Ecto neural progenitor cell (in vitro differentiated cells): ENCODE measurements at regions not wholly inside any gene's neighbourhood (a gene's known extent, or its start where the extent isn't known, plus 50 kb on each side); places are given as distances from the start of the nearest gene placed in this dataset.

Experiments used
- DNase-seq: peaks from one replicate; pipeline ENCODE4 v3.0.0-alpha.2; 2018; ENCODE audit warnings: low spot score

GRCh38 chrX:10818651-10819050, 198.3 kb upstream of the MID1 start:
- DNase-seq = no peak

- no peak for DNase-seq
Observed at GRCh38 chrX:10819973-10820372, 199.6 kb upstream of the MID1 start.

DNA sequence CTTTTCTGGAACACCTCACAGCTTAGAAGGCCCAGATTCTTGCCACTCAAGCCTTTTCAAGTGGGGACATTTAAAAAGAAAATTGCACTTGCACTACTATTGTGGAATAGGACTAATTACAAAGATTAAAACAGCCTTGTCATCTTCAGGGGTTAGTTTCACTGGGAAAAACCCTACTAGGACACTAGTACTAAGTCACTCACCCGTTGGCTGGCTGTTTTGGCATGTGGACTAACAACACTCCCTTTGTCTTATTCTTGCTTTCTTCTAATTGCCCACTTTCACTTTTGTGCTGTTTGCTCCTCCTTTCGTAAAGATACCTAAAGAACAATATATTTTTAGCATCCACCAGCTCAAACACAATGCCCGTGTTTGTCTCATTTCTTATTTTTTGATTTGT, 200.9 kb upstream of the MID1 start:
- DNase-seq = no peak

GRCh38 chrX:10828036-10828435, 207.7 kb upstream of the MID1 start:
- no peak for DNase-seq

DNA sequence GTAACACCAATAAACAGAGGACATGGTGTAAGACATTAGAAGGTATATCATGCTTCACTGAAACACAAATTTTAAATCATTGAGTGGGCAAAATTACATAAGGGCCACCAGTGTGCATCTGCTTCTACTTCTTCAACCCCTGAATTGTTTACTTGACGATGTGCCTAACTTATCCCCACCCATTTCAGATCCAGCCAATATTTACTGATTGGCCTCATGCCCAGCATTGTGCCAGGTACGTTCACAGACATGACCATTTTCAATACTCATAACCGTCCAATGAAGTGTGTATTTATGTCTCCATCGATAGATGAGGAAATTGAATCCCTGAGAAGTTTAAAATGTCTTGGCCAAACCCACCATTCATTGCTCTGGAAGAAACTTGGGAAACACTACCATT, 208.3 kb upstream of the MID1 start:
- DNase-seq = no peak

DNA sequence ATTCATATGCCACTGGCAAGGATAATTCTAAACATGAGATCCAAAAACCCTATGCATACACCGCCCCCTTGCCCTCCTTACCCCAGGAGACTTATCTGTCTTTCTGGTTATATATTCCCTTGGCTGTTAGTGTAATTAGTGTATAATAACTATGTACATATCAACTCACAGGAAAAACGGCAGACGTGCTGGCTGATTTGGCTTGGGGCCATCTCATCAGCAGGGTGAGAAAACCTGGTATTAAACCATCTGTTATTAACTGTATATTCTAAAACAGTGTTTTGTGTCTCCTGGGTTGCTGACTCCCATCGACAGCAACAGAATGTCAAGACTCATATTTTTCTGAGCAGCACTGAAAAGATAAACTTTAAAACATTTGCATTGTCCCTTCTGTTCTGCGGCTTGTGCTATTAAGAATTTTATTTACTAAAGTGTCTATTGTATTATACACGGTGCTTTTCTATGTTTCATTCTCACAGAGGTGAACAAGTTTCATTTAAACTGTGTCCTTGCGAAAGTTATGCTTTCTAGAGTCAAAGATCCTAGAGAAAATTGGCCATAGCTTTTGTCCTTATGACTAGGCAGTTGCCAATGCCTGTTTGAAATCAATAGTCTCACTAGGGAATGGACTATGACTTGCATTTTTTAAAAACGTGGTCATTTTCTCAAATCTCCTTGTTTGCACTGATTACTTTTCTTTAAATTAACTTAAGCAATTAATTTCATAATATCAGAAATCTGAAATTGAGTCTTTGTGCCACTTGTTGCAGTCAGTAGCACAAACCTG, 211.5 kb upstream of the MID1 start:
- no peak for DNase-seq

DNA sequence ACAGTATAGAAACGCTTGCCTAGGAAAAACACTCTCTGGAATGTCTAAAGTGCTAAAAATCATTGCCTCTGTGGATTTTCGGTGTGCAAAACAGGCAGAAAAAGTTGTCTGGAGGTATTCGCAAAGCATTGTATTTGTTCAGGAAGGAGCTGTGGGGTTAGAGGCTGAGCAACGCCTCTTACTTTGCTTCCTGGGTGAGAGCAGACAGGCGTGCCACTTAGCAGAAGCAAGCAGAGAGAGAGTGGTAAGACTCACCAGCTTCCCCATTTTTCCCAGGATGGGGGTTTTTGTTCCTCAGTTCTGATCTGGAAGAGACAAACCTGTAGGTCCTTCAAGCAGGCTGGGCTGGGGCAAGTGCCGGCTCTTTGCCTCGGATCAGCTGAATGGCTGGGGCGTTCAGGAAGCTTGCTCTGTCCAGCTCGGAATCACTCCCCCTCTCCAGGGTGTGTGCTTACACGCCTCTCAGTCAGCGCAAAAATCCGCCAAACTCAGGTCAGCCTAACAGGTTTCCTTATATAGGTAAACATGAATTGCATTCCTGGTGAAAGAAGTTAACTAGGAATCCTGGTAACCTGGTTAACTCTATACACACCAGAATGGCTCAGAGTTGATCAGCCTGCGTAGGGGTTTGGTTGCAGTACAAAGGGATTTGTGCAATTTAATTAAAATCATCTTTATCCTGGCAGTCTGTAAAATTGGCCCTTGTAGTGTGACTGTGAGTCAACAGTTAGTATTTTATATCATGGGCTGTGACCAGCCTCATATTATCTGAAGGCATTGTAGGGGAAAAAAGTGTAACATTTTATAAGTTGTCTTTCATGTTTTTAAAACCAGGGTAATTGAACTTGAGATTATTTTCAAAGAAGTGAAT, 213.1 kb upstream of the MID1 start:
- peak; percentile 57 for DNase-seq

DNA sequence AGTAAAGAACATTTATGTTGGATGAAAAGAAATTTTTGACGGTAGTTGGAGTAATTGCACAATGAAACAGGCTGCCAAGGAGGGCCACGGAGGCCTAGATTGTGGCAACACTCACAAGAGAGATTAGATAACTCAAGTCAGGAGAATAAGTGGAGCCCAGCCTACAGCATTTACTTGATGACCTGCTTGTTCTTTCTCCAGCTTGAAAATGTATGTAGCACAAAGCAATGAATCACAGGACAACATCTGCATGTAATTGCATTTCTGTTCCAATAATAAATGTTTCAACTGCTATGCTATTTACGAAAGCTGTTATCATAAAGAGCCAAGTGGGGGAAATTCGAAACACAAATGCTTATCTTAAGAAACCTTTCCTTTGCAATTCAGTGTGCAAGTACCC, 221.2 kb upstream of the MID1 start:
- DNase-seq = no peak

- DNase-seq = no peak
Observed at GRCh38 chrX:10842646-10843045, 222.3 kb upstream of the MID1 start.

GRCh38 chrX:10847333-10847732, 226.9 kb upstream of the MID1 start:
- DNase-seq = no peak

GRCh38 chrX:10851809-10852208, 231.4 kb upstream of the MID1 start:
- DNase-seq = no peak

GRCh38 chrX:10854594-10854993, 234.2 kb upstream of the MID1 start:
- DNase-seq = no peak

GRCh38 chrX:10855845-10856244, 235.5 kb upstream of the MID1 start:
- no peak for DNase-seq

GRCh38 chrX:10856797-10857196, 236.4 kb upstream of the MID1 start:
- DNase-seq = no peak

- no peak for DNase-seq
Observed at GRCh38 chrX:10859353-10859752, 239.0 kb upstream of the MID1 start.

GRCh38 chrX:10875995-10876394, 235.1 kb upstream of the HCCS start:
- no peak for DNase-seq

DNA sequence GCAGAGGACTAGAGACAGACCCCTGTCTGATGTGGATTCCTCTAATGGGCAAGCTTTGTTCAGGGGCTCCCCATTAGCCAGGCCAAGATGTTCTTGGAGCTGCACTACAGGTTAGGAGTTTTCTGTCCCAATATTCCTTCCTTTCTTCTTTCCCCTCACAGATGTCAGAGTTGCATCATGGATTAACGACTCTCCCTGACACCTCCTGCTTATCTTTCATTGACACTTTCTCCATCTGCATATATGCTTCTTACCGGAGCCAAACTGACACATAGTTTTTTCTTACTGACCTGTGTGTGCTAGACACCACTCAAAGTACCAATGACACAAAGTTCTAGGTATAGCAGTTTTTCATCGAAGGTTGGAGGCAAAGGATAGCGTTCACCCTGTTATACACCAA, 228.6 kb upstream of the HCCS start:
- DNase-seq = no peak

- DNase-seq = no peak
Observed at GRCh38 chrX:10884246-10884645, 226.9 kb upstream of the HCCS start.

GRCh38 chrX:10892621-10893225, 218.4 kb upstream of the HCCS start:
- DNase-seq = no peak

DNA sequence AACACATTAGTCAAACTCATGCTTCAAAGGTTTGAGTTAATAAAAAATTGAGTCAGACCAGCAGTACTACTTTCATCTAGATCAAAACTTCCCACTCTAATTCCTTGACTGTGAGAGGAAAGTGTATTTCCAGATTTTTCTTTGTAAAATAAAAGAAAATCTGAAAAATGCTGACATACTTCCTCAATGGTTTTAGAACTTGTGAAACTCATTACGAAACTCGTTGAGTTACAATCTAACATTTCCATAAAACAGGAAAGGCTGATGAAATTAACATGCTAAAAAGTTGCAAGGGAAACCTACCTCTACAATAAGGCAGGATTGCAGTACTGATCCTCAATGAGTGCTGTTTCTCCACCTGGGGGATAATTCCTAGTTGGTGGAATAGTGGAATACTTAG, 217.8 kb upstream of the HCCS start:
- DNase-seq = no peak

GRCh38 chrX:10893976-10894375, 217.2 kb upstream of the HCCS start:
- no peak for DNase-seq

DNA sequence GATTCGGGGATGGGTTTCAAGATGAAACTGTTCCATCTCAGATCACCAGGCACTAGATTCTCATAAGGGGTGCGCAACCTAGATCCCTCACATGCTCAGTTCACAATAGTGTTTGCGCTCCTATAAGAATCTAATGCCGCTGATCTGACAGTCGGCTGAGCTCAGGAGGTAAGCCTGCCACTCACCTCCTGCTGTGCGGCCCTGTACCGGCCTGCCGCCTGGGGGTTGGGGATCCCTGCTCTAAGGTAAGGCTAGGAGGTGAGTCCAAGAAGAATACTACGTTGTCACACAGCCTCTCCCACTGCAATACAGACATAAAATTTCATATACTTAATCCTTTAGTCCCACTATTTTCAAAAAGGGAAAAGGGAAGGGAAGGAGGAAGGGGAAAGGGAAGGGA, 213.4 kb upstream of the HCCS start:
- no peak for DNase-seq
